H4 (cell line): ENCODE measurements at regions not wholly inside any gene's neighbourhood (a gene's known extent, or its start where the extent isn't known, plus 50 kb on each side); places are given as distances from the start of the nearest gene placed in this dataset.
"Not testable (repeated sequence)": the region's sequence is repeated elsewhere in the genome, so short reads cannot be mapped to it uniquely, and the experiment has no call there.

Experiments used
- DNase-seq: peaks from one replicate; pipeline ENCODE4 v3.0.0-alpha.2; 2015; ENCODE audit warnings: low spot score

GRCh38 chr3:5476403-5476802 is 288.9 kb downstream of the EDEM1 start:
- no peak for DNase-seq

- no peak for DNase-seq
Measured at GRCh38 chr3:5479229-5479799, 291.8 kb downstream of the EDEM1 start.

- no peak for DNase-seq
Measured at GRCh38 chr3:5480190-5480589, 292.7 kb downstream of the EDEM1 start.

GRCh38 chr3:5485427-5485826 is 297.9 kb downstream of the EDEM1 start:
- DNase-seq = no peak

GRCh38 chr3:5488771-5489170 is 301.3 kb downstream of the EDEM1 start:
- DNase-seq = no peak

GRCh38 chr3:5489536-5489935 is 302.0 kb downstream of the EDEM1 start:
- no peak for DNase-seq

GRCh38 chr3:5494905-5495519 is 307.5 kb downstream of the EDEM1 start:
- no peak for DNase-seq

- no peak for DNase-seq
Measured at GRCh38 chr3:5497497-5497896, 310.0 kb downstream of the EDEM1 start.

- no peak for DNase-seq
Measured at GRCh38 chr3:5498981-5499380, 311.5 kb downstream of the EDEM1 start.

GRCh38 chr3:5499404-5499803 is 311.9 kb downstream of the EDEM1 start:
- no peak for DNase-seq

- no peak for DNase-seq
Measured at GRCh38 chr3:5503136-5503535, 315.6 kb downstream of the EDEM1 start.

- DNase-seq = no peak
Measured at GRCh38 chr3:5504135-5504534, 316.6 kb downstream of the EDEM1 start.

GRCh38 chr3:5505163-5505562 is 317.7 kb downstream of the EDEM1 start:
- DNase-seq = no peak

- DNase-seq = no peak
Measured at GRCh38 chr3:5505997-5506396, 318.5 kb downstream of the EDEM1 start.

- DNase-seq = not testable (repeated sequence)
Measured at GRCh38 chr3:5508860-5509259, 321.4 kb downstream of the EDEM1 start.

GRCh38 chr3:5510300-5510699 is 322.8 kb downstream of the EDEM1 start:
- DNase-seq = no peak

GRCh38 chr3:5517921-5518320 is 330.4 kb downstream of the EDEM1 start:
- no peak for DNase-seq

- DNase-seq = no peak
Measured at GRCh38 chr3:5520237-5520636, 332.7 kb downstream of the EDEM1 start.

- DNase-seq = no peak
Measured at GRCh38 chr3:5523125-5523524, 335.6 kb downstream of the EDEM1 start.

GRCh38 chr3:5531039-5531438 is 343.5 kb downstream of the EDEM1 start:
- no peak for DNase-seq

- DNase-seq = no peak
Measured at GRCh38 chr3:5531741-5532290, 344.3 kb downstream of the EDEM1 start.

- no peak for DNase-seq
Measured at GRCh38 chr3:5540532-5540931, 353.0 kb downstream of the EDEM1 start.

GRCh38 chr3:5542472-5542871 is 355.0 kb downstream of the EDEM1 start:
- DNase-seq = no peak

- no peak for DNase-seq
Measured at GRCh38 chr3:5543047-5543446, 355.5 kb downstream of the EDEM1 start.
